Umbilical cord (tissue), 1 donor: ENCODE measurements at regions not wholly inside any gene's neighbourhood (a gene's known extent, or its start where the extent isn't known, plus 50 kb on each side); places are given as distances from the start of the nearest gene placed in this dataset.
"Not testable (repeated sequence)": the region's sequence is repeated elsewhere in the genome, so short reads cannot be mapped to it uniquely, and the experiment has no call there.

Experiments
- DNase-seq: peaks from one replicate; pipeline ENCODE4 v3.0.0-alpha.2; 2015; ENCODE audit warnings: low spot score

- no peak for DNase-seq
These were observed 211.7 kb upstream of the LRATD1 start for GRCh38 chr2:14420851-14421250.

- no peak for DNase-seq
These were observed 210.1 kb upstream of the LRATD1 start for GRCh38 chr2:14422426-14422825.

GRCh38 chr2:14423145-14423906 is 209.2 kb upstream of the LRATD1 start:
- DNase-seq, result no peak

GRCh38 chr2:14424478-14425390 is 207.8 kb upstream of the LRATD1 start:
- DNase-seq, result no peak

- no peak for DNase-seq
These were observed 206.6 kb upstream of the LRATD1 start for GRCh38 chr2:14425869-14426268.

- no peak for DNase-seq
These were observed 204.5 kb upstream of the LRATD1 start for GRCh38 chr2:14428056-14428455.

GRCh38 chr2:14433946-14434495 is 198.5 kb upstream of the LRATD1 start:
- DNase-seq, result no peak

GRCh38 chr2:14445670-14446069 is 186.8 kb upstream of the LRATD1 start:
- DNase-seq, result no peak

- no peak for DNase-seq
These were observed 184.2 kb upstream of the LRATD1 start for GRCh38 chr2:14448340-14448739.

- no peak for DNase-seq
These were observed 181.2 kb upstream of the LRATD1 start for GRCh38 chr2:14451312-14451711.

GRCh38 chr2:14454202-14454601 is 178.3 kb upstream of the LRATD1 start:
- no peak for DNase-seq

- no peak for DNase-seq
These were observed 172.7 kb upstream of the LRATD1 start for GRCh38 chr2:14459786-14460325.

GRCh38 chr2:14475994-14476393 is 156.5 kb upstream of the LRATD1 start:
- no peak for DNase-seq

- DNase-seq, result no peak
These were observed 153.0 kb upstream of the LRATD1 start for GRCh38 chr2:14479486-14479885.

GRCh38 chr2:14480120-14480519 is 152.4 kb upstream of the LRATD1 start:
- DNase-seq, result no peak

- no peak for DNase-seq
These were observed 151.6 kb upstream of the LRATD1 start for GRCh38 chr2:14480906-14481305.

GRCh38 chr2:14492920-14493503 is 139.5 kb upstream of the LRATD1 start:
- DNase-seq, result peak; percentile 2

- no peak for DNase-seq
These were observed 137.8 kb upstream of the LRATD1 start for GRCh38 chr2:14494759-14495158.

GRCh38 chr2:14501061-14501460 is 131.5 kb upstream of the LRATD1 start:
- DNase-seq, result no peak

GRCh38 chr2:14506955-14507354 is 125.6 kb upstream of the LRATD1 start:
- DNase-seq, result not testable (repeated sequence)

GRCh38 chr2:14511541-14511940 is 121.0 kb upstream of the LRATD1 start:
- no peak for DNase-seq

GRCh38 chr2:14513903-14514302 is 118.6 kb upstream of the LRATD1 start:
- no peak for DNase-seq
